ENCODE measurements at regions not wholly inside any gene's neighbourhood (a gene's known extent, or its start where the extent isn't known, plus 50 kb on each side); places are given as distances from the start of the nearest gene placed in this dataset.

DNA sequence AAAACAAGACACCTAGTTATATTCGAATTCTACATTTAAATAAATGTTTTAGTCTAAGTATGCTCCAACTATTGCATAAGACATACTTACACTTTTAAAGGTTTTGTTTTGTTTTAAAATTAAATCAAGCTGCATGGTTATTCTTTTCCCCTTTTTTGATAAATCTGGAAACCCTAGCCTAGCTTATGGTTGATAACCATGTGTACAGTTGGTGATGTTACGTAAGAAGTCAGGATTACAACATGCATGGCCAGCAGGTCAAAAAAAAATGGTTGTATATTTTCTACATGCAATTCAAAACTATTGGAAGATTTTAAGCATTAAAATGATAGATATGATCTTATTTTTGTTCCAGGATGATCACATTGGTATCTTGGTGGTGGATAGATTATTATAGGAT, 1600.6 kb downstream of the PLA2G4A start:
- H3K36me3 ChIP-seq = no peaks in the 10 kb centered on the region
- H3K27ac ChIP-seq (replicated peaks) = no peak overlapping the region
- no peaks in the 10 kb centered on the region for H3K27me3 ChIP-seq (ENCODE audit: low read depth)
- H3K9me3 ChIP-seq (replicated peaks) = no peaks in the 10 kb centered on the region
- TF ChIP-seq, protein P1, sequence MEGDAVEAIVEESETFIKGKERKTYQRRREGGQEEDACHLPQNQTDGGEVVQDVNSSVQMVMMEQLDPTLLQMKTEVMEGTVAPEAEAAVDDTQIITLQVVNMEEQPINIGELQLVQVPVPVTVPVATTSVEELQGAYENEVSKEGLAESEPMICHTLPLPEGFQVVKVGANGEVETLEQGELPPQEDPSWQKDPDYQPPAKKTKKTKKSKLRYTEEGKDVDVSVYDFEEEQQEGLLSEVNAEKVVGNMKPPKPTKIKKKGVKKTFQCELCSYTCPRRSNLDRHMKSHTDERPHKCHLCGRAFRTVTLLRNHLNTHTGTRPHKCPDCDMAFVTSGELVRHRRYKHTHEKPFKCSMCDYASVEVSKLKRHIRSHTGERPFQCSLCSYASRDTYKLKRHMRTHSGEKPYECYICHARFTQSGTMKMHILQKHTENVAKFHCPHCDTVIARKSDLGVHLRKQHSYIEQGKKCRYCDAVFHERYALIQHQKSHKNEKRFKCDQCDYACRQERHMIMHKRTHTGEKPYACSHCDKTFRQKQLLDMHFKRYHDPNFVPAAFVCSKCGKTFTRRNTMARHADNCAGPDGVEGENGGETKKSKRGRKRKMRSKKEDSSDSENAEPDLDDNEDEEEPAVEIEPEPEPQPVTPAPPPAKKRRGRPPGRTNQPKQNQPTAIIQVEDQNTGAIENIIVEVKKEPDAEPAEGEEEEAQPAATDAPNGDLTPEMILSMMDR (IDR thresholded peaks at IDR 0.05; ENCODE audit: borderline replicate concordance) = no peak
- no peak overlapping the region for H3K4me3 ChIP-seq
- intact Hi-C loops (cut with micrococcal nuclease) = no loop called here
- no peak for DNase-seq
- no peaks in the 10 kb centered on the region for H3K4me1 ChIP-seq

DNA sequence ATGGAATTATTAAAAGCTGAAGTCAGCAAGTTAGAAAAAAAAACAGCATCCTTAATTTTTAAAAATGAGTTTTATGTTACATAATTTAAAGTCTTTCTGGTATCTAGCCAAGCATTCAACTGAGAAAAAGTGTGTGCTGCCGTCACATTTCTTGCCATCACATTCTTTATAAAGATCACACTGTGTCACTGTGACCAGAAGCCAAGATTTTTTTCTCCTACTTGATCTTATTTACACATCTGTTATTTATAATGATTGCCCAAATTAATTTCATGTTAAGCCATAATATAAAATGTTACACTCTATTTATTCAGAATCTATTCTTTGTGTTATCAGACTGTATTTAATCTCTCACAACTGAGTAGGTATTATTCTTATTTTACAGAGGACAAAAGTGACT, 1603.7 kb downstream of the PLA2G4A start:
- TF ChIP-seq, protein P1 (IDR thresholded peaks at IDR 0.05; ENCODE audit: borderline replicate concordance) = no peak
- no peaks in the 10 kb centered on the region for H3K9me3 ChIP-seq (replicated peaks)
- no peak overlapping the region for H3K27ac ChIP-seq (replicated peaks)
- H3K36me3 ChIP-seq = no peaks in the 10 kb centered on the region
- no peak overlapping the region for H3K4me3 ChIP-seq
- H3K27me3 ChIP-seq (ENCODE audit: low read depth) = no peaks in the 10 kb centered on the region
- no peak for DNase-seq
- no peaks in the 10 kb centered on the region for H3K4me1 ChIP-seq
- intact Hi-C loops (cut with micrococcal nuclease) = no loop called here

DNA sequence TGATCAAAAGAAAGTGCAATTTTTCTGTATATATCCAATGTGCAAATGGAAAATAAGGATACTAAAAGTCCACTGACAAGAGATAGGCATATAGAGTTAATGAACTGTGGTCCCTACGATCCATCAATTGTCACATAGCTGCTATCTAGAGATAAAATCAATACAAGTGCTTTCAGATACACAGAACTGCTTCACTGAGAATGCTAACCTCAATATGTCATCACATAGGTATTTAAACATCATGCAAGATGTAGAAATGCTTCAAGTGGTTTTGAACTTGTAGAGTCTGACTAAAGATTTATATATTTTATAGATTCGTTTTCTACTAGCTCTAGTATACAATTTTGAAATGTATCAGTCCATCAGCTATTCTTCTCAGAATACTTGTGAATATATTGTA, 1604.7 kb downstream of the PLA2G4A start:
- Histone ChIP-seq H3K27ac (replicated peaks) (no peak overlapping the region), H3K36me3 (no peaks in the 10 kb centered on the region), H3K9me3 (replicated peaks) (no peaks in the 10 kb centered on the region), H3K4me1 (no peaks in the 10 kb centered on the region), H3K4me3 (no peak overlapping the region), H3K27me3 (ENCODE audit: low read depth) (no peaks in the 10 kb centered on the region)
- DNase-seq = no peak
- intact Hi-C loops (cut with micrococcal nuclease) = no loop called here
- TF ChIP-seq, protein P1 (IDR thresholded peaks at IDR 0.05; ENCODE audit: borderline replicate concordance) = no peak

DNA sequence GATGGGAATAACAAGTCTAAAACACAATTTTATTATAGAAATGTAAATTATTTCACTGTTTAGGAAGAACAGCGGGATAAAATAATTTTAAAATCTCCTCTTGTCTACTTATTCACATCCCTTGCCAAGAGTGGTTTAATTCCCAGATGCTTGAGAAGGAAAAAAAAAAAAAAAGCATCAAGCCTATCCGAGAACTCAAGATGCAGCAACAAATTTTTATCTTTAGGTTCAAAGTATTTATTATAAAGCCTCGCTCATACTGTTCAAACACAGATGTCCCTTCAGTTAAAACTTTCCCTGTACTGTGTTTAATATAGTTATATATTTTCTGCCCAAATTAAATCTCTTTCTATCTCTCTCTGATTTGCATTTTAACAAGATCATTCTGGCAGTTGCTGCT, 1615.8 kb downstream of the PLA2G4A start:
- intact Hi-C loops (cut with micrococcal nuclease) = no loop called here
- Histone ChIP-seq H3K4me1 (no peaks in the 10 kb centered on the region), H3K9me3 (replicated peaks) (peaks cover 10% of the 10 kb centered on the region), H3K27ac (replicated peaks) (no peak overlapping the region), H3K4me3 (no peak overlapping the region), H3K27me3 (ENCODE audit: low read depth) (no peaks in the 10 kb centered on the region), H3K36me3 (no peaks in the 10 kb centered on the region)
- TF ChIP-seq, protein P1 (IDR thresholded peaks at IDR 0.05; ENCODE audit: borderline replicate concordance) = no peak
- no peak for DNase-seq

DNA sequence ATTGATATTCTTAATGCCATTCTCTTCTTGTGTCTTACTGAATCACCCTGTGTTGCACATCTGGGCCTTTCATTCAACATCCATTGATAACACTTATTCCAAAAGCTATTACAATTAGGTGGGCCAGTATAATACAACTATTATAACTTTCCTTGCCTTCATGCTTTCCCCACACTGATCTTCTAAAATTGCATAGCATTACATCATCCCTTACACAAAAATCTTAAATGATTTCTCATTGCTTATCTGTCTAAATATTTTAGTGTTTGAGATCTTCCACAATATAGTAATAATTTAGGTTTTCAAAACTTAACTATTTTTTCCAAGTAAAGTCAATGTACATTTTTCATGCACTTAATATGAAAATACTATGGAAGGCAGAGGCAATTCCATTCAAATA, 1634.1 kb downstream of the PLA2G4A start:
- Histone ChIP-seq H3K27ac (replicated peaks) (no peak overlapping the region), H3K4me1 (no peaks in the 10 kb centered on the region), H3K27me3 (ENCODE audit: low read depth) (no peaks in the 10 kb centered on the region), H3K36me3 (no peaks in the 10 kb centered on the region), H3K9me3 (replicated peaks) (peaks cover 6% of the 10 kb centered on the region), H3K4me3 (no peak overlapping the region)
- TF ChIP-seq, protein P1 (IDR thresholded peaks at IDR 0.05; ENCODE audit: borderline replicate concordance) = no peak
- no peak for DNase-seq
- intact Hi-C loops (cut with micrococcal nuclease) = no loop called here

DNA sequence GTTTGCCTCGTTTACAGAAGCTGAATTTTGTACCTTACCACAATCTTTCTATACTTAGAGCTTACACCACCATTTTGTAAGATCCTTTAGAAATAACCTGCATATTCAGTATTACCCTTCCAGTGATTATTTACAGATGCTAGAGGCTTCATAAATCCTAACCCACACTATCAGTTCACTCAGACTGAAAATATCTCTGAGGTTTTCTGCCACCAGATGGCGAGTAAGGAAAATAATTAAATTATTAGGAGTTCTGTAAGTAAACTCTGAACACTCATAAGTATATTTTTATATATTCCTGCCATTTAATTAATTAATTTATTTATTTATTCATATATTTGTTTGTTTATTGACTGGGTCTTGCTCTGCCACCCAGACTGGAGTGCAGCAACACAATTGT, 1635.2 kb downstream of the PLA2G4A start:
- Histone ChIP-seq H3K4me3 (no peak overlapping the region), H3K27ac (replicated peaks) (no peak overlapping the region), H3K9me3 (replicated peaks) (peaks cover 6% of the 10 kb centered on the region), H3K27me3 (ENCODE audit: low read depth) (no peaks in the 10 kb centered on the region), H3K4me1 (no peaks in the 10 kb centered on the region), H3K36me3 (no peaks in the 10 kb centered on the region)
- intact Hi-C loops (cut with micrococcal nuclease) = no loop called here
- DNase-seq = no peak
- TF ChIP-seq, protein P1 (IDR thresholded peaks at IDR 0.05; ENCODE audit: borderline replicate concordance) = no peak
